PC-3 (cell line): ENCODE measurements at regions not wholly inside any gene's neighbourhood (a gene's known extent, or its start where the extent isn't known, plus 50 kb on each side); places are given as distances from the start of the nearest gene placed in this dataset.

Experiments
- EZH2 ChIP-seq: fragments of 300-600 bp; sonication (generic); IDR thresholded peaks from one replicate; pipeline ENCODE4 v1.6.1; 2017; ENCODE audit warnings: antibody characterized with exemption, mild to moderate bottlenecking, low read length; ENCODE audit not compliant: unreplicated experiment
- EZH2phosphoT487 ChIP-seq: fragments of 300-600 bp; sonication (generic); IDR thresholded peaks from 2 replicates; pipeline ENCODE4 v1.6.1; 2018; ENCODE audit warnings: mild to moderate bottlenecking, antibody characterized with exemption, low read length, borderline replicate concordance
- TF ChIP-seq, protein P1 (sequence below): fragments of 300-600 bp; sonication (generic); conservative IDR thresholded peaks from 2 replicates; pipeline ENCODE4 v1.5.1; 2017; ENCODE audit warnings: antibody characterized with exemption, low read depth, mild to moderate bottlenecking, low read length

DNA sequence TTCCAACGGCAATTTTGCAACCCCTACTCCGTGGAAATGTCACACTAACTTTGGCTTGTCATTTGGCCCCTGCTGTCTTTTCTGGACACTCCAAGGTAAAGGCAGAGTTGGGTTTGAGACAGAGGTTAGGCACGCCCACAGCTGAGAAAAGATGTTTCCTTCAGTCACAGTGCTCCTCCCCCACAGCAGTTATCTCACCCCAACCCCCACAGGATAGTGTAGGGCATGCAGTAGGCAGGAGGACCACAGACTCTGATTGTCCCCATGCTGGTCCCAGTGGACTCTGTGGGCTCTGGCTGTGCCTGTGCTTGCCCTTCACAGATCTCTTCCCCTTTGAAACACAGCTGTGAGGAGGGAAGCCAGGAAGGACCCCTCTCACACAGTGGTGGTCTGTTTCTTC, 124.0 kb upstream of the CARMIL1 start:
- TF ChIP-seq, protein P1, sequence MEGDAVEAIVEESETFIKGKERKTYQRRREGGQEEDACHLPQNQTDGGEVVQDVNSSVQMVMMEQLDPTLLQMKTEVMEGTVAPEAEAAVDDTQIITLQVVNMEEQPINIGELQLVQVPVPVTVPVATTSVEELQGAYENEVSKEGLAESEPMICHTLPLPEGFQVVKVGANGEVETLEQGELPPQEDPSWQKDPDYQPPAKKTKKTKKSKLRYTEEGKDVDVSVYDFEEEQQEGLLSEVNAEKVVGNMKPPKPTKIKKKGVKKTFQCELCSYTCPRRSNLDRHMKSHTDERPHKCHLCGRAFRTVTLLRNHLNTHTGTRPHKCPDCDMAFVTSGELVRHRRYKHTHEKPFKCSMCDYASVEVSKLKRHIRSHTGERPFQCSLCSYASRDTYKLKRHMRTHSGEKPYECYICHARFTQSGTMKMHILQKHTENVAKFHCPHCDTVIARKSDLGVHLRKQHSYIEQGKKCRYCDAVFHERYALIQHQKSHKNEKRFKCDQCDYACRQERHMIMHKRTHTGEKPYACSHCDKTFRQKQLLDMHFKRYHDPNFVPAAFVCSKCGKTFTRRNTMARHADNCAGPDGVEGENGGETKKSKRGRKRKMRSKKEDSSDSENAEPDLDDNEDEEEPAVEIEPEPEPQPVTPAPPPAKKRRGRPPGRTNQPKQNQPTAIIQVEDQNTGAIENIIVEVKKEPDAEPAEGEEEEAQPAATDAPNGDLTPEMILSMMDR = no peak
- TF ChIP-seq EZH2 (no peak), EZH2phosphoT487 (no peak)
